DMS153 treated with DMSO at 0.1 percent for 48 hours (cell line): ENCODE measurements at regions not wholly inside any gene's neighbourhood (a gene's known extent, or its start where the extent isn't known, plus 50 kb on each side); places are given as distances from the start of the nearest gene placed in this dataset.

ENCODE experiments used
- DNase-seq: peaks from one replicate; lab custom pipeline; 2025; ENCODE audit not compliant: unreplicated experiment; lab: John Stamatoyannopoulos, UW

DNA sequence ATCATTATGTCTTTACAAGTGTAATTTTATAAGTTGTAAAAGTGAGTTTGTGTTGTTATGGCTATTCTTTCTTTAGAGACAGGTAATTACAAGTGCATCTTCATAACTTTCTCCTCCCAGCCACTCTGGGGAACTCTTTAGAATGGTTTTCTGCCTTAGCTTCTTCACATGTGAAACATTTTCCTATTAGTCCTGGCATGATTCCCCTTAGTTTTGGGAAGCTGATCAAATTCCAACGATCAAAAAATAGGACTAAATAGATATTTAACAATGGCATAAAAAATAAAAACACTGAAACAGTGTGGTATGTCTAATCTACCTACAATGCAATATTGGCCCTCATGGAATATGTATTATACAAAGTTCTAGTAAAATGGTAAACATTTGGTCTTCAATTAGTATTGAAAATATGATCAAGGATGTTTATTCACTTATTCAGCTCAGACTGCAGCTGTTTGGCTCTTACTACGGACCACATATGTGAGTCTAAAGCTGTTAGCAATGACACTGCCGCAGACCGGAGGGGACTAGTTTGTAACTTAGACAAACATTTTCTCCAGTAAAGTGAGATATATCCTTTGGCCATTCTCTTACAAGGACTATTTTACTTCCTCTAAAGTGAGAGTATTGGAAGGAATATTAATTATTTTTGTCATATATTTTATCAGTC lies 890.8 kb upstream of the USP15 start:
- DNase-seq: no peak

DNA sequence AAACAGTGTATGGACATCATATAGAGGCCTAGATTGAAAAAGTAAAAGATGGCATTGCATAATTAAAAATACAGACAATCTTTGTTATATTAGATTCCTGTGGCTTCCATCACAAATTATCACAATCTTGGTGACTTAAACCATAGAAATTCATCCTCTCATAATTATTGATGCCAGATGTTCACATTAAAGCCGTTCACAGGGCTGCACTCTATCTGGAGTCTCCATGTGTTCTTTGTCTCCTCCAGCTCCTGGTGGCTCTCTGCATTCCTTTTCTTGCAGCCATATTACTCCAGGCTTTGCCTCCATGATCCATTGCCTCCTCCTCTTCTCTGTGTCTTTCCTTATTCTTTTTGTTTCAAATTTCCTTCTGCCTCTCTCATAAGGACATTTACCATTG lies 875.7 kb upstream of the USP15 start:
- DNase-seq: no peak

DNA sequence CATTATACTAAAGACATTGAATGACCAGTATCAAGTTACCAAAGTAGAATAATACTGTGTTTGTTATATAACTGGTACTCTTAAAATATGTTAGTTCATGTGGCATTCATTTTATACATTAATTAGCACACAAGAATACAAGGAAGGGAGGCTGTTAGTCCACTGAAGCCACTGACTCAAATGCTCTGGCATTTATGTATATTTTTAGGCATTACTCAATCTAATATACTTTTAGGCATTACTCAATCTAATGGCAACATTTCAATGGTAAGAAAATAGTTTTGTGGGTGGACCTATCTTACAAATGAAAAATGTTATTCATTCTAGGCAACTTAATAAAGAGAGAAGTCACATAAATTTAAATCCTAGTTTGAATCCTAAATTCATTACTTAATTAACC lies 874.4 kb upstream of the USP15 start:
- no peak for DNase-seq

DNA sequence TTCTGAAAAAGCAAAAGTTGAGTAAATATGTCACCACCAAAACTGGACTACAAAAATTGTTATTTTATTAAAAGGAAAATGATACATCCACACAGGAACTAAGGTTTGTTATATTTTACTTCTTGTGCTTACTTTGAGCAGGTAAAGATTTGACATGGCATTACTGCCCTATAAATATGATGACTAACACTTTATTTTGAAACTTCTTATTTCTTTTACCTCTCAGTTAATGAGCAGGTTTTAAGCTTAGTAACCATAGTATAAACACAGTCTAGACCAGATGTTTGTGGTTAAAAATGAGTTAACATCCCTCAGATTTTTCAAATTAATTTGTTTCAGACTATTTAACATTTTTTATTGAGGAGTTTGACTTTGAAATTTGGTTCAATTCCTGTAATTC lies 862.5 kb upstream of the USP15 start:
- DNase-seq: no peak

DNA sequence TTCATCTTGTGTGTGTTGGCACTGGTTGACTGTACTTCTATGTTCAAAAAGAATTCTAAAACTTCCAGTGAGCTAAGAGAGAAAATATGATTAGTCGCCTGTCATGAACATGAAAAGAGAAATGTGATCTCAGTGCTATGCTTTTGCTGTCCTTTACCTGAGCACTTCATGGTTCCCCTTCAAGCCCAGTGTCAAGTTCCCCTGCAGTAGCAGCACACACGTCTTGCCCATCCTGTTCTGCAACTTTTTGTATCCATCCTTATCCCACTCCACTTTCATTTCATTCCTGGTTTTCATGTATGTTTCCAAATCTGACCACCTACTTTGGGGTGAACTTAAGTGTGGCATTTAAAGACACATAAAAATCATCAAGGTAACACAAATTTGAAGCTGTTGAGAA lies 848.0 kb upstream of the USP15 start:
- DNase-seq: no peak

DNA sequence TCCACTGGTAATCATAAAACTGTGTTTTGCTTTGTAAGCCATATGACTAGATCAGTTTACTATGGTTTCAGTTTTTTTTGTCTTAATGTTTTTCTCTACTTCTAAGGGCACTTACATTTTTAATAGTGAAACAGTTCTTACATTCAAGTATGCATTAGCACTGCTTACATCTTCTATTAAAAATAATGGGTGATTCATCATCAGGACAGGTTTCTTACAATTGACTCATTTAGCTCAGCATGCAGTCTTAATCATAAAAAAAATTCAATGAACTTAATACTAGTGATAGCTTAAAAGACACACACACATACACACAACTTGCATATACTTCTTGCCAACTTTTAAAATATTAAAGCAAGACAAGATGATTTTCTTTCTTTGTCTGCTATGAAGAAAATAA lies 845.7 kb upstream of the USP15 start:
- DNase-seq: no peak

DNA sequence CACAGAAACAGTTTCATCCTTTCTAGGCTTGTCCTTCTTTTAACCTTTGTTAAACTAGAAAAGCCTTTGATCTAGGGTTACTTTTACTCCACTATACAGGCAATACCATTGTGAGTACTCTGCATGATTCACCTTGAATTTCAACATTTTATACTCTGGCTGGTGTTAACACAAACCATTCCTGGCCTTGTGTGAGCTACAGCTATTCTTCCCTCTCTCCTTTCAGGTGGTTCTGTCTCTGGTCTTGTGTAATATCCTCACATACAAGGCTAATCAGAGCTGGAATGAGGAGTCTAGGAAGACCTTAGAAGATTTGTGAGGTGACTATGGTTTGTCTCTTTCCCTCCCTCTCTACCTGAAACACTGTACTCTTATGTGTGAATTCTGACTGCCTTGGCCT lies 837.4 kb upstream of the USP15 start:
- DNase-seq: no peak

DNA sequence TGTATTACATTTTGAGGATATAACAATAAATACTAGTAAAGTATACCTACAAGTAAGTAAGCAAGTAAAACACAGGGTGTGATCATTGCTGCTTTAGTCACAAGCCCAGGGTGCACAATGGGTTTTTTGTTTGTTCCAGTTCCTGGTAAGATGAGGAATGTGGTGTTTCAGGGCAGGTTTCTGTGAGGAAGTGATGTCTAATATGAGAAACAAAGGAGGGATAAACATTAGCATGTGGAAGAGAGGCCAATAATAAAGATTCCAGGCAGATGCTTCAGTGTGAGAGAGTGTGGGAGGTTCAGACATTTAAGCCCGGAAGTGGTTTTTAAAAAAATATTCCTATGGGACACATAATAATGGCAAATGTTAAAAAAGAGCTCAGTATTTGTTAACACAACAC lies 808.1 kb upstream of the USP15 start:
- DNase-seq: no peak

DNA sequence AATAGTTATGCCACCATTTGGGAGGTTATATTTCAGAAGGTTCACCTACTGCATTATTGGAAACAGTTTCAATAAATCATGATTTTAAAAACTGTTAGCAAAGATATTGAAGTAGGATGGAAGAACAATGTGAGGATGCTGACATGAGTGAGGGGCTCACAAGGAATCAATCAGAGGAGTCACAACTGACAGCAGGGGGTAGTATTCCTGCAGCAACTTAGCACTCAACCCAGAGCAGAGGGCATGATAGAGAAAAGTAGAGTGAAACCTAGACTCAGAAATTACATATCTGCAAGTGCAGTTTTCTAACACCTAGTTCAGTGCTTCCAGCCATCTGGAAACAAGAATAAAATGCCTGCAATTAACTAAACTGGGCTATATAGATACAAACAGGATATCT lies 772.5 kb upstream of the USP15 start:
- DNase-seq: no peak

DNA sequence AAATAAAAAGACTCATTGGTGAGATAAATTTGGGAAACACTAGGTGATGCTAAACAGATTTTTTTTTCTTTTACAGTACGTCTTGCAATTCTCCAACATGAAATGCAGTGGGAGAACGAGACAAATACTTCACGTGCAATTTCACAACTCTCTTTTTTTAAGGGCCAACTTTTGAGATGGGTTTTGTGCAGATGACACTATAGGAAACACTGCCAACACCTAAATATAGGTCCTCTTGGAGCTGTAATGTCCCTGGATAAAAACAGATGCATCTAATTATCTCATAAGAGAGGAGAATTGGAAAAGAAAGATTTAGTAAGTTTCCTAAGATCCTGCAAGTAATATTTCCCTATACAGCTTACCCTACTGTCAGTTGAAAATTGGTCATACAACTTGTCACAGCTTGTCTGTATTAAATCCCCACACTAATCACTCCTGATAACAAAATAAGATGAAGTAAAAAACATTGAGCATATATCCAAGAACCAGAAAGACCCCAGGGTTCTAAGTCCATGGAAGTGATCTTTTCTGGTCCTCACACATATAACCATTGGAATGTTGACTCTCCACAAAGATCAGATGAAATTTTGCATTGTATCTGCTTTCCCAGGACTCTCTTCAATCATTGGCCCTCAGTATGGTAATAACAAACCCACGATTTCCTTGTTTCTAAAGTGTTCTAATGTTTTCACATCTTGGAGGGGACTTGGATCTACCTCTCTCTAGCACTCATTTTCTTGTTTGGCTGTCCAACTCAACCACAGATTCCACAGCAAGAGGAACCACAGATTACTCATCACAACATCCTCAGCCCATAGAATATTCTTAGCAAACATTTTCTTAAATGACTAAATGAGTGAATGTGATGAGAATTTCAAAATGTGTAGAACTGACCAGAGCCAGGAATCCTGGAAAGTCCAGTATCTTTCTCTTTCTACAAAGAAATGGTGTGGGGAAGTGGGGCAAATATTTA lies 769.4 kb upstream of the USP15 start:
- no peak for DNase-seq

DNA sequence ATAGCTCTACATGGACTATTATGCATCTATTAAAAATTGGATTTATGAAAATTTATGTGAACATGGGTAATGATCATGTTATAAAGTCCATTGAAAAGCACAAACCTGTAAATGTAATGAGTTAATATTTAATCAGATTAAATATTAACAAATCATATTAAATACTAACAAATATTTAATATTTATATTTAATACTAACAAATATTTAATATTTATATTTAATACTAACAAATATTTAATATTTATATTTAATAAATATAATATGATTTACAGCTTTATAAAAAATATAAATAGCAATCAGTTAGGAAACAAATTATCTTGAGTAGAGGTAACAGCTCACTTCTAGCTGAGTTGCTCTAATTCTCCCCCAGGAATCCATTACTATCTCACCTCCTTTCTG lies 758.0 kb upstream of the USP15 start:
- DNase-seq: no peak

DNA sequence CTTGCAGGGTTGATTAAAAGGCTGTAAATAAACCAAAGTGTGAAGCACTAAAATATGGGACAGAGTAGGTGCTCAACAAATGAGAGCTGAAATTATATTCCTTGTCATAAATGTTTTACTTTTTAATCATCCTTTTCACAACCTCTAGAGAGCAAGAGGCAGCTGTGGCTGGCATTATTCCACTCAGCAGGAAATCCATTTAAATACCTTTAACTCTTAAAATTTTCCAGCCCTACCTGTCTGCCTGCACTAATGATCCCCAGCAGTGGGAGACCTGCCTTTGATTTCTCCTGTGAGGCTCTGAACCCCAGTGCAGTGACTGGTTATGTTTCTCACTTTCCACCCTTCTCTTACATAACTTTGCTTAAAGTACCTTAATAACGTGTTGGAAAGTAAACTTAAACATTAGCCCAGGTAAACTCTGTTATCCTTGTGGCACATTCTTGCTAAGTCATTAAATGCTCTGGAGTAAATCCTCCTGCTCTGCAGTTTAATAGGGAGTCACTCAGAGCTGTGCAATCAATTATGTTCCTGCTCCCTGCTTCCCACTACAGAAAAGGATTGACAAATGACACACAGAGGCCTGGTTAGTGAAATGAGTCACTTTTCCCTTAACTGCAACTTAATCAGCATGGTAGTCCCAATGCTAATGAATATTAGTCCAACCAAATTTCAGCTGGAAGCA lies 755.7 kb upstream of the USP15 start:
- DNase-seq: no peak

DNA sequence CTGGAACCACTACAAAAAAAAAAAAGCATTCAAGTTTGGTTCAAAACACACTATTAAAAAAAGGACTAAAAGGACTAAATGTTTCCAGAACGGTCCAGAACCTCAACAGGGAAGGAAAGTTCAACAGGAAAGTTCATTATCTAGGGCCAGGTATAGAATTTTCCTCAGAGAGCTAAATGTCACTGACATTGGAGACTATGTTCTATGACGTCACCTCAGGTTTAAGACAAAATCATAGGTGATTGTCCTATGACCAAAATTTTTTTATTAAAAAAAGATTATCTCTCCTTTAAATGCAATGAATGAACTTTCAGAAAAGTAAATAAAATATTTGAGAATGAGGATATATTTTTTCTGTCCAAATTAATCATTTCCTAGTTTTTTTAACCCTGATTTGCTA lies 746.7 kb upstream of the USP15 start:
- no peak for DNase-seq

DNA sequence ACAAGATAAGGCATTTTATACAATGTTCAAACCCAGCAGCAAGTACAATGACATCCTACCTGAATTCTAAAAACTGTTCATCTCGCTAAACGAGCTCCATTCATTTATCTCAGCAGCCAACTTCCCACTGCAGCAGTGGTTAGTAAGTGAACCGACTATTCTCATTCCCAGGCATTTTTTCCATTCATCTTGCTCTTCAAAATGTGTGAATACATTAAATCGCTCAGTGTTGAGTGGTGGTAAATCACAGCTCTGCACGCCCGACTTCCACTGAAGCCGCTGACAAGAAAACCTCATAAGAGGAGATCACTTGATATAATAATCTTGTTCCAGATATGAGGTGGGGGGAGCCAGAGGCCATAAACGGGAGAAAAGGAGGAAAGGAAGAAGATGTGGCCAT lies 746.2 kb upstream of the USP15 start:
- DNase-seq: no peak

DNA sequence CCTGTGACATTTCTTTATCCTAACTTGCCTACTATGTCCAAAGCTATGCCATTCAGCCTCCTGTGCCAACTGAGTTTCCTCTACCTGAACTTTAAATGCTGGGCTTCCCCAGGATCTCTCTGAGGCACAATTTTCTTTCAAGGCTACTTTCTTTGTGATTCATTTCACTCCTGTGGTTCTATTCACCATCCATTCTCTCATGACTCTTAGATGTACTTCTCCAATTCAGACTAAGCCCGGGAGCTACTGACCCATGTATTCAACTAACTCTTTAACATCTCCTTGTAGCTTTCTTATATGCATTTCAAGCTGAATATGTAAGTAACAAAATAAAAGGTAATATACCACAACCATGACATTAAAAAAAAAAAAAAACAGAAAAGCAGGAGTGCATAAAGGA lies 738.9 kb upstream of the USP15 start:
- no peak for DNase-seq

DNA sequence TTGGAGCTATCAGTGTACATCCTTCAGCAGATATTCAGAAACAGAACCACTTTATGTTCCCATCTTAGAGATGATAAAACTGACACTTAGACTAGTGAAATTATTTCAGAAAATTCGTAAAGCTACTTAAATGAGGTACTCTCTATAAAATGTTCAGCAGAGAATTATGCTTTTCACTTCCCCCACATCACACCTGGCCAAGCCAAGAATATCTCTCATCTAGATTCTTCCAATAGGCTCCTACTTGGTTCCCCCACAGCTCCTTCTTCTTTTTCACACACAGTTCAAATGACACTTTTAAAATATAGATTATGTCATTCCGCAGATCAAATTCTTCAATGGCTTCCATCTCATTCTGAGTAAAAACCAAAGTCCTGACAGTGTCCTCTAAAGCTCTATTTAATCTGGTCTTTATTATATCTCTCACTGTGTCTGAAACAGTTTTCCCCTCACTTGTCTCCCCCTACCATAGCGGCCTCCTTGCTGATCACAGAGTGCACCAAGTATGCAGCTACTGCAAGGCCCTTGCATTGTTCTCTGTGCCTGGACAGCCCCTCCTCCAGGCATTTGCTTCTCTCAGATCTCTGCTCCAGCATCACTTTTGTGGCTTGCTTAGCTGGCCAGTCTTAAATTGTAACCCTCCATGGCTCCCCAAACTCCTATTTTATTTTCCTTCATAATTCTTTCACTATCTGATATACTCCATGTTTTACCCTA lies 736.8 kb upstream of the USP15 start:
- no peak for DNase-seq

DNA sequence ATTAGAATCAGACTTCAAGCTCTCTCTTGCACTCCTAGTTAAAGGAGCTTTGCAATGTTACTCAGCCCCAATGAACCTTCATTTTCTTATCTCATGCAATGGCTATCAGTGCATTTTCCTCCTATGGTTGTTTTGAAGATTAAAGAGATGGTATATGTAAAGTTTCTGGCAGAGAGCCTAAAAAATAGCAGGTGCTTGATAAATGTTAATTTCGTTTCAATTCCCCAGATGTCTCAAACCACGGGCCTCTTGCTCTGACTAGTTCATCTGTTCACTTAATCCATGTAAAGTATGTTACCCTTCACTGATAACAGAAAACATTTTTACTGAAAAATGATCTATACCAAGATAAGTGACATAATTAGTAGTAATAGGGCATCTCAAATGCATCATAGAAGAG lies 735.4 kb upstream of the USP15 start:
- no peak for DNase-seq

DNA sequence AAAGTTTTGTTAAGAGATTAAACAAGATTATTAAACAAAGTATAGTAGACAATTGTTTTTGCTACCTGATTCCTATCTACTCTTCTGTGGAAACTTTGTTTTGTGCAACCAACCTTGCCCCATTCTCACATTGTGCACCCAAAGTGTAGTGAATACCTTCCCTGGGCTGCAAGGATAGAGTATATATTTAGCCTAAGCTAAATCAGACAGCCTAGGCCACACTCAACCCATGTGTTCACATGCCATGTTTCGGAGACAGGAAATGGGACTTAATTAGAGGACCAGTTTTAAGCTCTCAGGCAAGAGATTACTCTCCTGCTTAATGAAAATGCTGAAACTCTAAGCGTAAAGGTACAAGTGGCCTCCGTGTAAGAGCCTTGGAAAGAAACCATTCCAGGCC lies 734.9 kb upstream of the USP15 start:
- no peak for DNase-seq

DNA sequence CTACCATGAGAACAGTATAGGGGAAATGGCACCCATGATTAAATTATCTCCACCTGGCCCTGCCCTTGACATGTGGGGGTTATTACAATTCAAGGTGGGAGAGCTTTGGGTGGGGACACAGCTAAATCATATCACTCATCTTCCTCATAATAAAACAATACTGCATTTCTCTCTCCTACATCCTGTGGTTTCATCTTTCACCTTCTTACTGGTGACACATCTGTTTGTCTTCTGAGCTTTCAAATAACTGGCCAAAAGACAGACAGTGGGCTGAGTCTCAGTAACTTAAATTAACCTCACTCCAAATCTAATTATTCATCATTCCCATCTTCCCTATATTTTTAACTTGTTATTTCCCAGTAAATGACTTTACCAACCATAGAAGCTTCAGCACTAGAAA lies 729.7 kb upstream of the USP15 start:
- no peak for DNase-seq

DNA sequence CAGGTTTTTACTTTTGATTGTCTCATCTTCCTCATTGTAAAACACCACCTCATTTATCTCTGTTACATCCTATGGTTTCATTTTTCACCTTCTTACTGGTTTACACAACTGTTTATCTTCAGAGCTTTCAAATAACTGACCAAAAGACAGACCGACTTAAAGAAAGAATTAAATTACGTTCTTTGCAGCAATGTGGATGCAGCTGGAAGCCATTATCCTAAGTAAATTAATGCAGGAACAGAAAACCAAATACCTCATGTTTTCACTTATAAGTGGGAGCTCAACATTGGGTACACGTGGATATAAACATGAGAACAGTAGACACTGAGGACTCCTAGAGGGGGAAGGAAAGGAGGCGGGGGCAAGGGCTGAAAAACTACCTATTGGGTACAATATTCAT lies 729.0 kb upstream of the USP15 start:
- no peak for DNase-seq

DNA sequence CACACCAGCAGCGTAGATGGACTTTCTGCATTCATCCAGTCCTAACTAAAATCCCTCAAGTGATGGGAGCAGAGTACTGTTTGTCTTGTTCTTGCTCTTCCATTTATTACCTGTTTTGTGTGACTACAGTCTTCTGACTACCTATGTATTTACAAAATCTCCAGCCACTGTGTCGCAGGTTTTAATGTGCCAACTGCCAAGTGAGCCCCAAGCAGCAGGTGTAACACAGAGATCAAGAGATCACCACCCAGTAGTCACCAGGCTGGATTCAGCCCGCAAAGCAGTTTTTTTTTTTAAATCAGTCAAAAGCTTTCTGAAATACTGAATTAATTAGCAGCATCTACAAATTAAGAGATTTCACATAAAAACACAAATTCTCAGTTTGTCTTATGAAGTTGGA lies 724.1 kb upstream of the USP15 start:
- DNase-seq: no peak
